ENCODE measurements at regions not wholly inside any gene's neighbourhood (a gene's known extent, or its start where the extent isn't known, plus 50 kb on each side); places are given as distances from the start of the nearest gene placed in this dataset.

- Histone ChIP-seq H3K4me3 (ENCODE audit: low read length in 2 of 2) (no peak overlapping the region), H3K9ac (ENCODE audit: low read depth in 1 of 2, low read length in 2 of 2) (no peak overlapping the region), H3K27me3 (ENCODE audit: control insufficient read depth in 2 of 2, insufficient read depth in 2 of 2, low read length in 2 of 2) (no peaks in the 10 kb centered on the region), H3K9me3 (ENCODE audit: control insufficient read depth in 2 of 2, low read length in 2 of 2) (no peaks in the 10 kb centered on the region), H3K27ac (ENCODE audit: low read depth in 2 of 2, low read length in 2 of 2) (no peak overlapping the region), H3K4me1 (ENCODE audit: control insufficient read depth in 2 of 2, insufficient read depth in 2 of 2, low read length in 2 of 2) (no peaks in the 10 kb centered on the region), H3K36me3 (ENCODE audit: control insufficient read depth in 2 of 2, insufficient read depth in 2 of 2, low read length in 2 of 2) (no peaks in the 10 kb centered on the region)
Observed at GRCh38 chr10:21311426-21311825, 214.1 kb downstream of the SKIDA1 start.

- H3K4me3 ChIP-seq (ENCODE audit: low read length in 2 of 2): no peak overlapping the region
- no peaks in the 10 kb centered on the region for H3K4me1 ChIP-seq (ENCODE audit: control insufficient read depth in 2 of 2, insufficient read depth in 2 of 2, low read length in 2 of 2)
- H3K27me3 ChIP-seq (ENCODE audit: control insufficient read depth in 2 of 2, insufficient read depth in 2 of 2, low read length in 2 of 2): no peaks in the 10 kb centered on the region
- H3K9me3 ChIP-seq (ENCODE audit: control insufficient read depth in 2 of 2, low read length in 2 of 2): no peaks in the 10 kb centered on the region
- no peak overlapping the region for H3K9ac ChIP-seq (ENCODE audit: low read depth in 1 of 2, low read length in 2 of 2)
- no peaks in the 10 kb centered on the region for H3K36me3 ChIP-seq (ENCODE audit: control insufficient read depth in 2 of 2, insufficient read depth in 2 of 2, low read length in 2 of 2)
- H3K27ac ChIP-seq (ENCODE audit: low read depth in 2 of 2, low read length in 2 of 2): no peak overlapping the region
Observed at GRCh38 chr10:21309427-21309826, 216.1 kb downstream of the SKIDA1 start.

- Histone ChIP-seq H3K4me1 (ENCODE audit: control insufficient read depth in 2 of 2, insufficient read depth in 2 of 2, low read length in 2 of 2) (no peaks in the 10 kb centered on the region), H3K4me3 (ENCODE audit: low read length in 2 of 2) (no peak overlapping the region), H3K27me3 (ENCODE audit: control insufficient read depth in 2 of 2, insufficient read depth in 2 of 2, low read length in 2 of 2) (no peaks in the 10 kb centered on the region), H3K36me3 (ENCODE audit: control insufficient read depth in 2 of 2, insufficient read depth in 2 of 2, low read length in 2 of 2) (no peaks in the 10 kb centered on the region), H3K27ac (ENCODE audit: low read depth in 2 of 2, low read length in 2 of 2) (no peak overlapping the region), H3K9me3 (ENCODE audit: control insufficient read depth in 2 of 2, low read length in 2 of 2) (no peaks in the 10 kb centered on the region), H3K9ac (ENCODE audit: low read depth in 1 of 2, low read length in 2 of 2) (no peak overlapping the region)
Observed at GRCh38 chr10:21308946-21309345, 216.5 kb downstream of the SKIDA1 start.

- Histone ChIP-seq H3K9ac (ENCODE audit: low read depth in 1 of 2, low read length in 2 of 2) (no peak overlapping the region), H3K4me1 (ENCODE audit: control insufficient read depth in 2 of 2, insufficient read depth in 2 of 2, low read length in 2 of 2) (no peaks in the 10 kb centered on the region), H3K27ac (ENCODE audit: low read depth in 2 of 2, low read length in 2 of 2) (no peak overlapping the region), H3K27me3 (ENCODE audit: control insufficient read depth in 2 of 2, insufficient read depth in 2 of 2, low read length in 2 of 2) (no peaks in the 10 kb centered on the region), H3K9me3 (ENCODE audit: control insufficient read depth in 2 of 2, low read length in 2 of 2) (no peaks in the 10 kb centered on the region), H3K4me3 (ENCODE audit: low read length in 2 of 2) (no peak overlapping the region), H3K36me3 (ENCODE audit: control insufficient read depth in 2 of 2, insufficient read depth in 2 of 2, low read length in 2 of 2) (no peaks in the 10 kb centered on the region)
Observed at GRCh38 chr10:21308018-21308417, 217.5 kb downstream of the SKIDA1 start.

- H3K4me3 ChIP-seq (ENCODE audit: low read length in 2 of 2): no peak overlapping the region
Observed at GRCh38 chr10:21304608-21305007, 220.9 kb downstream of the SKIDA1 start.

GRCh38 chr10:21304198-21304597 is 221.3 kb downstream of the SKIDA1 start:
- Histone ChIP-seq H3K4me1 (ENCODE audit: control insufficient read depth in 2 of 2, insufficient read depth in 2 of 2, low read length in 2 of 2) (no peaks in the 10 kb centered on the region), H3K27me3 (ENCODE audit: control insufficient read depth in 2 of 2, insufficient read depth in 2 of 2, low read length in 2 of 2) (no peaks in the 10 kb centered on the region), H3K4me3 (ENCODE audit: low read length in 2 of 2) (no peak overlapping the region), H3K9ac (ENCODE audit: low read depth in 1 of 2, low read length in 2 of 2) (no peak overlapping the region), H3K9me3 (ENCODE audit: control insufficient read depth in 2 of 2, low read length in 2 of 2) (no peaks in the 10 kb centered on the region), H3K36me3 (ENCODE audit: control insufficient read depth in 2 of 2, insufficient read depth in 2 of 2, low read length in 2 of 2) (no peaks in the 10 kb centered on the region), H3K27ac (ENCODE audit: low read depth in 2 of 2, low read length in 2 of 2) (no peak overlapping the region)

More at GRCh38 chr10:21304608-21305007, 220.9 kb downstream of the SKIDA1 start:
- Histone ChIP-seq H3K36me3 (ENCODE audit: control insufficient read depth in 2 of 2, insufficient read depth in 2 of 2, low read length in 2 of 2) (no peaks in the 10 kb centered on the region), H3K27ac (ENCODE audit: low read depth in 2 of 2, low read length in 2 of 2) (no peak overlapping the region), H3K27me3 (ENCODE audit: control insufficient read depth in 2 of 2, insufficient read depth in 2 of 2, low read length in 2 of 2) (no peaks in the 10 kb centered on the region), H3K9ac (ENCODE audit: low read depth in 1 of 2, low read length in 2 of 2) (no peak overlapping the region), H3K4me1 (ENCODE audit: control insufficient read depth in 2 of 2, insufficient read depth in 2 of 2, low read length in 2 of 2) (no peaks in the 10 kb centered on the region), H3K9me3 (ENCODE audit: control insufficient read depth in 2 of 2, low read length in 2 of 2) (no peaks in the 10 kb centered on the region)

- no peak overlapping the region for H3K9ac ChIP-seq (ENCODE audit: low read depth in 1 of 2, low read length in 2 of 2)
- H3K4me3 ChIP-seq (ENCODE audit: low read length in 2 of 2): no peak overlapping the region
- no peak overlapping the region for H3K27ac ChIP-seq (ENCODE audit: low read depth in 2 of 2, low read length in 2 of 2)
- H3K27me3 ChIP-seq (ENCODE audit: control insufficient read depth in 2 of 2, insufficient read depth in 2 of 2, low read length in 2 of 2): no peaks in the 10 kb centered on the region
- H3K4me1 ChIP-seq (ENCODE audit: control insufficient read depth in 2 of 2, insufficient read depth in 2 of 2, low read length in 2 of 2): no peaks in the 10 kb centered on the region
- no peaks in the 10 kb centered on the region for H3K36me3 ChIP-seq (ENCODE audit: control insufficient read depth in 2 of 2, insufficient read depth in 2 of 2, low read length in 2 of 2)
- no peaks in the 10 kb centered on the region for H3K9me3 ChIP-seq (ENCODE audit: control insufficient read depth in 2 of 2, low read length in 2 of 2)
Observed at GRCh38 chr10:21300551-21300950, 224.9 kb downstream of the SKIDA1 start.

- no peaks in the 10 kb centered on the region for H3K4me1 ChIP-seq (ENCODE audit: control insufficient read depth in 2 of 2, insufficient read depth in 2 of 2, low read length in 2 of 2)
- no peak overlapping the region for H3K4me3 ChIP-seq (ENCODE audit: low read length in 2 of 2)
Observed at GRCh38 chr10:21299330-21299729, 226.2 kb downstream of the SKIDA1 start.

GRCh38 chr10:21298701-21299100 is 226.8 kb downstream of the SKIDA1 start:
- Histone ChIP-seq H3K27me3 (ENCODE audit: control insufficient read depth in 2 of 2, insufficient read depth in 2 of 2, low read length in 2 of 2) (peaks cover 0 to 3% of the 10 kb centered on the region in 2 donors), H3K4me3 (ENCODE audit: low read length in 2 of 2) (no peak overlapping the region)

More at GRCh38 chr10:21299330-21299729, 226.2 kb downstream of the SKIDA1 start:
- no peaks in the 10 kb centered on the region for H3K27me3 ChIP-seq (ENCODE audit: control insufficient read depth in 2 of 2, insufficient read depth in 2 of 2, low read length in 2 of 2)
- no peak overlapping the region for H3K9ac ChIP-seq (ENCODE audit: low read depth in 1 of 2, low read length in 2 of 2)
- no peaks in the 10 kb centered on the region for H3K9me3 ChIP-seq (ENCODE audit: control insufficient read depth in 2 of 2, low read length in 2 of 2)
- H3K36me3 ChIP-seq (ENCODE audit: control insufficient read depth in 2 of 2, insufficient read depth in 2 of 2, low read length in 2 of 2): no peaks in the 10 kb centered on the region
- H3K27ac ChIP-seq (ENCODE audit: low read depth in 2 of 2, low read length in 2 of 2): no peak overlapping the region

GRCh38 chr10:21297603-21298383 is 227.7 kb downstream of the SKIDA1 start:
- Histone ChIP-seq H3K27me3 (ENCODE audit: control insufficient read depth in 2 of 2, insufficient read depth in 2 of 2, low read length in 2 of 2) (peaks cover 4 to 8% of the 10 kb centered on the region in 2 donors), H3K4me1 (ENCODE audit: control insufficient read depth in 2 of 2, insufficient read depth in 2 of 2, low read length in 2 of 2) (no peaks in the 10 kb centered on the region), H3K4me3 (ENCODE audit: low read length in 2 of 2) (no peak overlapping the region), H3K27ac (ENCODE audit: low read depth in 2 of 2, low read length in 2 of 2) (no peak overlapping the region), H3K9ac (ENCODE audit: low read depth in 1 of 2, low read length in 2 of 2) (no peak overlapping the region), H3K9me3 (ENCODE audit: control insufficient read depth in 2 of 2, low read length in 2 of 2) (no peaks in the 10 kb centered on the region), H3K36me3 (ENCODE audit: control insufficient read depth in 2 of 2, insufficient read depth in 2 of 2, low read length in 2 of 2) (no peaks in the 10 kb centered on the region)

More at GRCh38 chr10:21298701-21299100, 226.8 kb downstream of the SKIDA1 start:
- no peaks in the 10 kb centered on the region for H3K9me3 ChIP-seq (ENCODE audit: control insufficient read depth in 2 of 2, low read length in 2 of 2)
- no peaks in the 10 kb centered on the region for H3K36me3 ChIP-seq (ENCODE audit: control insufficient read depth in 2 of 2, insufficient read depth in 2 of 2, low read length in 2 of 2)
- H3K9ac ChIP-seq (ENCODE audit: low read depth in 1 of 2, low read length in 2 of 2): no peak overlapping the region
- no peak overlapping the region for H3K27ac ChIP-seq (ENCODE audit: low read depth in 2 of 2, low read length in 2 of 2)
- H3K4me1 ChIP-seq (ENCODE audit: control insufficient read depth in 2 of 2, insufficient read depth in 2 of 2, low read length in 2 of 2): no peaks in the 10 kb centered on the region

All from mucosa of rectum (tissue), 2 donors.